CD4-positive, alpha-beta T cell treated with Interleukin-6 at 100 ng/mL for 8 hours (primary cell): ENCODE measurements at regions not wholly inside any gene's neighbourhood (a gene's known extent, or its start where the extent isn't known, plus 50 kb on each side); places are given as distances from the start of the nearest gene placed in this dataset.

Experiments used
- DNase-seq: peaks from one replicate; pipeline ENCODE4 v3.0.0-alpha.2; 2020; ENCODE audit warnings: mixed read lengths, low spot score

DNA sequence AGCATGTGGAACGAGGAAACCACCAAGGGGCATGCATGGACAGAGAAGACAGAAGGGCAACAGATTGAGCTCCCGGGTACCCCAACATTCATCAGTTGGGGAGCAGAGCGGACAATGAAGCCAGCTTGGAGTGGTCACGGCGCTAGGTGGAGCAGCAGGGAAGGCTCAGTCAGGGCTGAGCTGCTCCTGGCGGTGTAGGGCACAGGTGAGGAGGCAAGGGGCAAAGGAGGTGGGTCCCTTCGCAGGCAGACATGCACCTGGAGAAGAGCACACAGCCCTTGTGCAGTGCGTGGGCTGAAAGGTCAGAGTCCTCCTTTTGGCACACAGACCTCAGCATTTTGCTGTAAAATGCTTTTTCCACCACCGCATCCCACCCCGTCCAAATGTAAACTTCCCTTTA is 90.0 kb upstream of the SLC6A6 start:
- DNase-seq: no peak

DNA sequence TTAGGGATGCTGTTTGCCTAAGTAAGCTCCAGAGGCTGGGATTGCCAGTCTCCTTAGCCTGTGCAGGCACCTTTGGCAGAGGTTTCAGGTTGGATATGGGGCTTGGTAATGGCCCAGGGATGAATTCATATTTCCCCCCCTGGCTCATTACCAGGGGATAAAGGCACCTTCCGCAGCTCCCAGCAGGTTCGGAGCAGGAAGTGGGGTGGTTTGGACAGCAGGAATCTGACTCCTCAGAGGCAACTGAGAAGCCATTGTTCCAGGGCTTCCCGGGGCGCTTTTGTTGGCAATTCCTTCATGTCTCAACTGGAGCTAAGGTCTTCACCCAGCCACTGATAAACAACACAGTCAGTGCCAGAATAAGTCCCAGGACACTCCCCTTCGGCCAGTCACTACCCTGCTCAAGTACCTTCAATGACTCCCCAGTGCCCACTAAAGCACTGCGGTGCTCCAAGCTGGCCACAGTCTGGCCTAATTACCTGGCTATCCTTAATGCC is 85.3 kb upstream of the SLC6A6 start:
- DNase-seq: no peak

DNA sequence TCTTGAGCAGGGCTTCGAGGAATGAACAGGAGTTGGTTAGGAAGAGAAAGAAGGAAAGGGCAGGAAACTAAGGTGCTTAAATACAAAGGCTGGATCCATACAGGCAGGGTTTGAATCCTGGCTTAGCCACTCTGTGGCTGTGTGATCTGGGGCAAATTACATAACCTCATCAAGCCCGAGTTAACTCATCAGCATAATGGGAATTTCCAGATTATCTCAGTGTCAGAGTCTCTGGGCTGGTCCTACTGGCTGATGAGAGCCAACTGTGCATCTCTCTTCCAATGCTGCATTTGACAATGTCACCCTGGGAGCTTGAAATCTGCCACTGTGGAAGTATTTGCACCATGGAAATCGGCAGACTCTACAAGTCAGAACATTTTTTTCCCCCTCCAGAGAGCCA is 83.8 kb upstream of the SLC6A6 start:
- DNase-seq: no peak

- no peak for DNase-seq
Measured at GRCh38 chr3:14319654-14320182, 82.7 kb upstream of the SLC6A6 start.

- no peak for DNase-seq
Measured at GRCh38 chr3:14320219-14320618, 82.2 kb upstream of the SLC6A6 start.

DNA sequence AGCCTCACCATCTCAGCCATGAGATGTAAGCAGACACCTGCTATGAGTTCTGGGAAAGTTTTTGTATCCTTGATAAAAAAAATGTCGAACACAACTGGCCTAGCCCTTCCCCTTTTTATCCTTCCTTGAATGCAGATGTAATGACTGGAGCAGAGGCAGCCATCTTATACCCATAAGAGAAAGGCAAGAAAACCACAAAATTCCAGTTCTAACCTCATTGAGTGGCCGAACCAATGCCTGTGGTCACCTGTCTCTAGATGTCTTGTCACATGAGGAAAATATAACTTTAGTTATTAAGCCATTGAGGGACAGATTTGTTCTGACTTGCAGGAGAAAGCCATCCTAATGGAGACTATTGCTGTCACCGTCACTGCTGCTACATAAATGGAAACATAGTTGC is 80.4 kb upstream of the SLC6A6 start:
- DNase-seq: no peak

- no peak for DNase-seq
Measured at GRCh38 chr3:14322667-14323295, 79.6 kb upstream of the SLC6A6 start.

- DNase-seq: no peak
Measured at GRCh38 chr3:14323401-14324223, 78.8 kb upstream of the SLC6A6 start.

DNA sequence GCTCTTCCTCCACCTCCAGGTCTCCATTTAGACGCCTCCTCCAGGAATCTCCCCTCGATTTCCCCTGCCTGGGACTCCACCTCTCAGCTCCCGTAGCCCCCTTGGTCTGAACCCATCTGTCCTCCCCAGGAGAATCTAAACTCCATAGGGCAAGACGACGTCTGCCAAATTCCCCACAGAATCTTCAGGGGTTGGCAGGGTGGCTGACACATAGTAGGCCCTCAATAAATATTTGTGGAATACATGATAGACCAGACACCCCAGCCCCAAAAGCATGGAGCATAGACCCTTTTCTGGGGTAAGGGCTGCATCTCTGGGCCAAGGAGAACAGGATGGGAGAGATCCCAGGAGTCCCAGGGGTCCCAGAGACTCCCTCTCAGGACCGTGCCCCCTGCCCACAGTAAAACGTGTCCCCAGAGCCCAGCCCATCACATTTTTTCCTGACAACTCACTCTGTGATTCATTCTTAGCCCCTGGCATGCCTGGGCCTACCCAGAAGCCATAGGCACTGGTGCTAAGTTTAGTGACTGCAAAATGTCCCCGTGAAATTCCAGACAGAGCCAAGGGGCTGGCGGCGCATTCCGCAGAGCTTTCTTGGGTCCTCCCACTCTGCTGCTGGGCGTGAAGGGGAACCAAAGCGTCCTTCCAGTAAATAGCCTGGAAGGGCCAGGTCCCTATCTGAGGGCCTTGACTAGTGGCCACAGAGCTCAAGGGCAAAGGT is 78.0 kb upstream of the SLC6A6 start:
- no peak for DNase-seq

- no peak for DNase-seq
Measured at GRCh38 chr3:14328422-14328821, 74.0 kb upstream of the SLC6A6 start.

DNA sequence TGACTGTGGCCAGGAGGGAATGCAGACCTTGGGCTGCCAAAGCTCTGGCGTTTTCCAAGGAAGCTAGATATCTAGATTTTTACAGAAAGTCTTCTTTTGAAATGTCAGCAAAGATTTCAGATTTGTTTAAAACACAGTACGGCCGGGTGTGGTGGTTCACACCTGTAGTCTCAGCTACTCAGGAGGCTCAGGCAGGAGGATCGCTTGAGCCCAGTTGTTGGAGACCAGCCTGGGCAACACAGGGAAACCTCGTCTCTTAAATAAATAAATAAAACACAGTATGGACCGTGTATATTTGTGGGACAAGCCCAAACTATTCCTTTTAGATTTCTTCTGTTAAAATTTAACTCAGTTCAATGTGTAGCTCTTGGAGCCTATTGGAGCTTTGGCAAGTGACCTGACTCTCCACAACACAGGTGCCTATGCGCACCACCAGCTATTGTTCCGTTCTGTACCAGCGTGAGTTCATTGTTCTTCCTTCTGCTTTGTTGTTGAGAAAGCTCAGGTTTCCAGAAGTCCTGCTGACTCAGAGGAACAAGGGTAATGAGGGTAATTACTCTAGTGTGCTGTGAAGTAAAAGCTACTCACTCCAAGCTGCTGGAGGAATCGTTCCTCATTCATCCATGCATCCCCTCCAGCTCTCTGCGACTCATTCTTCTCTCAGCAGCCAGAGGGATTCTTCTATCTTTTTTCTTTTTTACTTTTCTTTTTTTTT is 73.1 kb upstream of the SLC6A6 start:
- no peak for DNase-seq

- no peak for DNase-seq
Measured at GRCh38 chr3:14329842-14330241, 72.6 kb upstream of the SLC6A6 start.

DNA sequence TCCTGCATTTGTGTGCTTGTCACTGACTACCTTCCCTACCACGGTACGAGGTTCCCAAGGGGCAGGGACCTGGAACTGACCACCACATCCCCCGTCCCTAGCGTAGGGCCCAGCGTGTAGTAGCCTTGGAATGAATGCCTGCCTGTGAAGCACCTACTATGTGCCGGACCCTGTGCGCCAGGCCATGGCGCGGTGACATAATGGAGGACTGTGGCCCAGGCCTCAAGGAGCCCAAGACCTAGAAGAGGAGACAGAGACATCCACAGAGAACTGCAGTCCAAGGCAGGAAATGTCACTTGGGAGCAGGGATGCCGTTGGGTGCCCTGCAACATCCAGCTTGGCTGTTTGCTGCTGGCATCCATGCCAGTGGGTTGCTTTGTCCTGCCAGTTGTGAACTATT is 71.9 kb upstream of the SLC6A6 start:
- DNase-seq: no peak

- no peak for DNase-seq
Measured at GRCh38 chr3:14331251-14331650, 71.2 kb upstream of the SLC6A6 start.

DNA sequence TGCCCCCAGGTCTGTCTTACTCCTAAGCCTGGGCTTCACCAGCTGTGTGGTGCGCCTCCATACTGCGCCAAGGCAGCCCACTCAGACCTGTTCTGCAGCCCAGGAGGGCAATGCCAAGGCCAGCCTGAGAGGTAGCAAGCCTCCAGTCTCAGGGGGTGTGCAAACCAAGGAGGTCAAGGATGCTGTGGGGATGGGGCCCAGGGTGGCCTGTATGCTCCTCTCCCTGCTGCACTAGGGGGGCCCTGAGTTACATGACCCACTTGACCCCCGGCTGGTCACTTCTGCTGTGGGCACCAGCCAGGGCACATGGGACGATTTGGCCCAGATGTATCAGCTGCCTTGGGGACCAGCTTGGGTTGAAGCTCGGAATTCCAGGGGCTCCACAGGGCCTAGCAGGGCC is 70.0 kb upstream of the SLC6A6 start:
- no peak for DNase-seq

- DNase-seq: no peak
Measured at GRCh38 chr3:14333215-14333614, 69.2 kb upstream of the SLC6A6 start.

DNA sequence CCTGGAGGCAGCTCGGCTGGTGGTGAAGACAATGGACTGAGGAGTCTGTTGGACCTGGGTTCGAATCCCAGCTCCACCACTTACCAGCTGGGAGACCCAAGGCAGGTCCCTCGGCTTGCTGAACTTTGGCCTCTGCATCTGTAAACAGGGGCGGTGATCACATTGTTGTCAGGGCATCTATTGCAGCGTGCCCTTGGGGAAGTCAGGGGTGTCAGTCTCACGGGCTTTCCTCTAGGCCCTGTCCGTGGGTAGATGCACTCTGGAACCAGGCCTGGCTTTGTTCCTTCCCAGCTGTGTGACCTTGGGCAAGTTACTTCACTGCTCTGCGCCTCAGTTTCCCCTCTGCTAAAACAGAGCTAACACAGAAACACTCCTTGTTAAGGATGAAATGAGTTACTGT is 68.8 kb upstream of the SLC6A6 start:
- DNase-seq: no peak

- DNase-seq: no peak
Measured at GRCh38 chr3:14334136-14334535, 68.3 kb upstream of the SLC6A6 start.

- no peak for DNase-seq
Measured at GRCh38 chr3:14334936-14335335, 67.5 kb upstream of the SLC6A6 start.

- no peak for DNase-seq
Measured at GRCh38 chr3:14335774-14336748, 66.3 kb upstream of the SLC6A6 start.
